GM12865 (cell line): ENCODE measurements at regions not wholly inside any gene's neighbourhood (a gene's known extent, or its start where the extent isn't known, plus 50 kb on each side); places are given as distances from the start of the nearest gene placed in this dataset.

Experiments used
- DNase-seq: peaks from one replicate; pipeline ENCODE4 v3.0.0; 2010; ENCODE audit warnings: low read depth
- H3K4me3 ChIP-seq: 2 replicates; pipeline ENCODE4 v1.5.1; 2011; ENCODE audit warnings: mild to moderate bottlenecking, low read depth, low read length, control low read depth
- CTCF ChIP-seq: IDR thresholded peaks from 2 replicates; pipeline ENCODE4 v1.5.1; 2011; ENCODE audit warnings: low read length, control low read depth, low read depth, inconsistent platforms; ENCODE audit not compliant: insufficient read depth; ENCODE audit errors: missing control alignments

GRCh38 chr2:173598525-173598924, 243.9 kb downstream of the CDCA7 start:
- TF ChIP-seq CTCF, result no peak

GRCh38 chr2:173599821-173600359, 245.2 kb downstream of the CDCA7 start:
- DNase-seq, result no peak
- no peak for TF ChIP-seq CTCF
- H3K4me3 ChIP-seq, result no peak overlapping the region

More at GRCh38 chr2:173598525-173598924, 243.9 kb downstream of the CDCA7 start:
- DNase-seq, result no peak
- no peak overlapping the region for H3K4me3 ChIP-seq

- H3K4me3 ChIP-seq, result no peak overlapping the region
- TF ChIP-seq CTCF, result no peak
- peak; percentile 46 for DNase-seq
Observed at GRCh38 chr2:173602153-173602795, 247.6 kb downstream of the CDCA7 start.

- TF ChIP-seq CTCF, result no peak
- DNase-seq, result no peak
- H3K4me3 ChIP-seq, result no peak overlapping the region
Observed at GRCh38 chr2:173605994-173606393, 251.3 kb downstream of the CDCA7 start.

- no peak overlapping the region for H3K4me3 ChIP-seq
- peak; percentile 10 for DNase-seq
- TF ChIP-seq CTCF, result no peak
Observed at GRCh38 chr2:173606619-173607248, 252.1 kb downstream of the CDCA7 start.

- H3K4me3 ChIP-seq, result no peak overlapping the region
- no peak for TF ChIP-seq CTCF
- no peak for DNase-seq
Observed at GRCh38 chr2:173607606-173608311, 253.1 kb downstream of the CDCA7 start.
